Hippocampal formation (tissue), 2 donors: ENCODE measurements at regions not wholly inside any gene's neighbourhood (a gene's known extent, or its start where the extent isn't known, plus 50 kb on each side); places are given as distances from the start of the nearest gene placed in this dataset.

Experiments used
- DNase-seq, 2 donors: peaks; one replicate each; lab custom pipeline; 2025; lab: John Stamatoyannopoulos, UW

DNA sequence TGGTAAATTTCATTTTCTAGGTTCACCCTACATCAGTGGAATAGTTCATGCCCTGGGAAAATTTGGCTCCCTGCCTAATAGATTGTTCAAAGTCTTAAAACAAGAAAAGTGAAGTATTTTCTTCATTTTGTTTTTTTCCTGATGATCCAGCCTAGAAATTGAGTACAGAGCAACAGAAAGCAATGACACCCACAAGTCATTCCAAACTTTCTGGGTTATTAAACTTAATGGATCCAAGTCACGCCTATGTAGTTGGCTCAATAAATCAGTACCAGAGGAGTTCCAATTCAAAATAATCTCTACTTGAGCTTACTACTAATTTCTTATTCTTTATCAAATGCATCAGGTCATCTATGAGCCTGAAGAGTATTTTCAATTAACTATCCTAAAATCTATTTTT lies 937.6 kb upstream of the SLIT2 start:
- DNase-seq: no peak

GRCh38 chr4:19309378-19309777 lies 942.3 kb upstream of the SLIT2 start:
- DNase-seq: no peak

- DNase-seq: no peak
Observed at GRCh38 chr4:19304028-19304427, 947.7 kb upstream of the SLIT2 start.

DNA sequence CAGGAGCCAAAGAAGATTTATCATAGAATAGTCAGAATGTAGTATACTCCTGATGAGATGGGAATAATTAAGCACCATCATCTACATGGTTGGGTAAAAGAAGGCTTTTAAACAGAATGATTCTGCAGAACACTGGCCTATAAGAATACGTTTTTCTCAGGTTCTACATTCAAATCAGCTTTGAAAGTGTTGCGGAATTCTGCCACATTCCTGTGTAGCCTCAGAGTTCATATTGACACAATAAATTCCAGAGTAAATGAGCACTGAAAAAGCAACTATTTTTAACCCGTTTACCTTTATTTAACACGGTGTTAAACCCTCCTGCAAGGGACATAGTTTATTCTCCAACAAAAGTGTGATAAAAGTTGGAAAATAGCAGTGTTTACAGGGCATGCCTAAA lies 950.2 kb upstream of the SLIT2 start:
- no peak for DNase-seq

DNA sequence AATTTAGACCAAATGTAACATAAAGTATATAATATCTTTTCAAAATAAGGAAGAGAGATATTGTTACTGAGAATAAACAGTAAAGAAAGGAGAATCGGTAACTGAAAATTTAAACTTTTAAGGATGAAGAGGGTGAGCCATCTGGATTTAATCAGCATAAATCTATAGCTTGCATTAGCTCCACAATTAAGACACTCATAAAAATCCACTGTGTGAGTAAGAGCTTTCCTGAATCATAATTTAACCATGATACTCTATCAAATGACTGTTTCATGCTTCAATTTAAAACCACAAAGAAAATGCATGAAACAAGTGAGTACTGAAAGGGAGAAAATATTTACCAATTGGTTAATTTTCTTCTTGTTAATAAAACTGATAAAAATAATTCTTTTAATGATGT lies 951.5 kb upstream of the SLIT2 start:
- no peak for DNase-seq

GRCh38 chr4:19298998-19299397 lies 952.7 kb upstream of the SLIT2 start:
- DNase-seq: no peak

- no peak for DNase-seq
Observed at GRCh38 chr4:19293781-19294180, 957.9 kb upstream of the SLIT2 start.

DNA sequence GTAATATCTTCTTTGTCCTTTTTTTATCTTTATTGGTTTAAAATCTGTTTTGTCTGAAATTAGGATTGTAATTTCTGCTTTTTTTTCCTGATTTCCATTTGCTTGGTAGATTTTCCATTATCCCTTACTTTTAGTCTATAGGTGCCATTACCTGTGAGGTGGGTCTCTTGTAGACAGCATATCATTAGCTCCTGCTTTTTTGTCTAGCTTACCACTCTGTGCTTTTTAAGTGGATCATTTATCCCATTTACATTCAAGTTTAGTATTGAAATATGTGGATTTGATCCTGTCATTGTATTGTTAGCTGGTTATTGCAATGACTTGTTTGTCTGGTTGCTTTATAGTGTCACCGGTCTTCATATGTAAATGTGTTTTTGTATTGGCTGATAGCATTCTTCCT lies 958.6 kb upstream of the SLIT2 start:
- DNase-seq: no peak

GRCh38 chr4:19286924-19287323 lies 964.8 kb upstream of the SLIT2 start:
- no peak for DNase-seq

DNA sequence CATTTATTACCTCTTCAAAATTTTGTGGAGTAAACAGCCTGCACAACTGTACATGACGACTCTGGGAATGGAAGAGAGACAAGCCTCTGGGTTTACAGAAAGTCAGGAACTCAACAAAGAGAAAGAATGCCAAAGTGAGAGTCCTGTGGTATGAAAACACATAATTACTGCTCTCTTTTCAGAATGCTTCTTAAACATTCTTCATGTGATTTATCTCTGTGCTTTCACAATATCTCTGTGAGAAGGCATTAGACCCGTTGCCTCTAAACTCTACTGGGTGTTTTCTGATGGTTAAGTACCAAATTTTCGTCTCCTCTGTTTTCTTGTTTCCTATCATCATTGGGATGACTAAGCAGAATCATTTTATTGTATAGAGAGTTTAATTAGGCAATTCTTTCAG lies 966.6 kb upstream of the SLIT2 start:
- no peak for DNase-seq

DNA sequence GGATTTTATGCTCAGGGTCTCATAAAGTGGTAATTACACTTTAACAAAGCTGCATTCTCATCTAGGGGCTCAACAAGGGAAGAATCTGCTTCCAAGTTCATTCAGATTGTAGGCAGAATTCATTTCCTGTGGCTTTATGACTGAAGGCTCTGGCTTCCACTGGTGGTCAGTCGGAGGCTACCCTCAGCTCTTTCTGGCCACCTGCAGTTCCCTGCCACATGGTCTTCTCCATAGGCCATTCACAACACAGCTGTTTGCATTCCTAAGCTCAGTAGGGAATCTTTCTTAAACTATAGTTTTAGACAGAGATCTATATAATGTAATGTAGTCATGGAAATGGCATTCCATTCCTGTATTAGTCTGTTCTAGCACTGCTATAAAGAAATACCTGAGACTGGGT lies 973.0 kb upstream of the SLIT2 start:
- no peak for DNase-seq

GRCh38 chr4:19266566-19266965 lies 985.1 kb upstream of the SLIT2 start:
- DNase-seq: no peak

DNA sequence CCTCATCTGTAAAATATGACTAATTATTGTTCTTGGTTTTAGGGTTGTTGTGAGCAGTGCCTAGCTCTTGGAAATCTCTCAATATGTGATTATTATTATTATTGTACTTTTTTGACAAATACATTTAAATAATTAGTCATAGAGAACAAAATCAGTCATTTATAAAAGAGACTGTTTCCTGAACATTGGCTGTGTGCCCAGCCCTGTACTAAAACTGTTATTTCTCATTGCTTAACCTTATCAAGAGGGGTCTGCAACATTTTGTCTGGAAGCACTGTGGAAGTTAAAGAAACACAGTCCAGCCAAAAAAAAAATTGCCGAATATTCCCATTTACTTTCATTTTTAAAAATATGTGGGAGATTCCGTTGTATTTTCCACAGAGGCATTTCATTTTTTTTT lies 989.2 kb upstream of the SLIT2 start:
- no peak for DNase-seq

DNA sequence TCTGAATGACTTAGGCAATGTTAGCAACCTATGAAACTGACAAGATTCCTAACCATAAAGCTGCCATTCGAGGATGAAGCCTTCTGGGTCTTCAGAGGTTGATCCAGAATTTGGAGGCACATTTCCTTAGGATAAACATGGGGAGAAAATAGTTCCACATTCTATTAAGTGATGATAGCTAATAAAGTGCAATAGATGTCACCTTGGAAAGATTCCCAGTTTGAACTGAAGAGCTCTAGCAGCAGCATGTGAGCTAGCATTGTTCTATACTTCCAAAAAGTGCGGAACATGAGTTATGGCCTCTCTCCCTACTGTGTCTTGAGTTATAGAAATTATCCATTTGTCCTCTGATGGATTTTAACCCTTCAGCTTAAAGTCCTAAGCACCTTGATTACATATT lies 991.4 kb upstream of the SLIT2 start:
- DNase-seq: no peak

DNA sequence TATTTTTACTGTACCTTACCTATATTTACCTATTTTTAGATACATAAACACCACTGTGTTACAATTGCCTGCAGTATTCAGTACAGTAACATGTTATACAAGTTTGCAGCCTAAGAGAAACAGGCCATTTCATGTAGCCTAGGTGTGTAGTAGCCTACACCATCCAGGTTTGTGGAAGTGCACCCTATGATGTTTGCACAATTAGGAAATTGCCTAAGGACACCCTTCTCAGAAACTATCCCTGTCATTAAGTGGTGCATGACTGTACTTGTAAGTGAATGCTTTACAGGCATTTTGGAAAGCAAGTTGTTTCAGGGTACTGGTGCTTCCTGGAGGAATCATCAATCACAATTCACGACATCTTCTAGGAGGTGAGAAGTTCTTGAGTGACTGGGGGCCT lies 991.8 kb upstream of the SLIT2 start:
- no peak for DNase-seq

DNA sequence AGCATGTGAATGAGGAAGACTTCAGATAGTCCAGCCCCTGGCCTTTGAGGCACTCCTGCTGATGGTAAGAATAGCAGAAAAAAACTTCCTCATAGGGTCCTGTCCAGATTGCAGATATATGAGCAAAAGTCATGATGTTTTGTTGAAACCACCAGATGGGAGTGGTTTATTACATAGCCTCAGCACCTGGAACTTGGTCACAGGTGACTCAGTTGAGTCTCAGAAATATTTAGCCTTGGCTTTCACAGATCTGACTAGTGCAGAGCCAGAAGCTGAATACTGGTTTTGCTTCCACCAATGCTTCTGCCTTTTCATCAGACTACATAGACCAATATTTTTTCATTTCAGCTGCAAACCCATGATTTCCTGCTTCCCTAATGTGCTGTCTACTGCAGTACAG lies 994.9 kb upstream of the SLIT2 start:
- DNase-seq: no peak

GRCh38 chr4:19254486-19254885 lies 997.2 kb upstream of the SLIT2 start:
- no peak for DNase-seq

DNA sequence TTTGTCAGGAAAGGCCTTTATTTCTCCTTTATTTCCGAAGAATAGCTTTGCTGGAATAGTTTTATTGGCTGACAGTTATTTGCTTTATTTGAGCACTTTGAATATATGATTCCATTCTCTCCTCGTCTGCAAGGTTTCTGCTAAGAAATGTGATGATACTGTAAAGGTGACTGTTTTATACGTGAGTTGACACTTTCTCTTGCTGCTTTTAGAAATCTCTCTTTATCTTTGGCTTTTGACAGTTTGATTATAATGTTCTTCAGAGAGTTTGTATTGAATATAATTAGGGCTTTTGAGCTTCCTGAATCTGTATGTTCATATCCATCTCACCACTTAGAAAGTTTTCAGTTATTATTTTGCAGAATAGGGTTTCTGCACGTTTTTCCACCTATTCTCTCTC lies 1003.7 kb upstream of the SLIT2 start:
- DNase-seq: no peak

DNA sequence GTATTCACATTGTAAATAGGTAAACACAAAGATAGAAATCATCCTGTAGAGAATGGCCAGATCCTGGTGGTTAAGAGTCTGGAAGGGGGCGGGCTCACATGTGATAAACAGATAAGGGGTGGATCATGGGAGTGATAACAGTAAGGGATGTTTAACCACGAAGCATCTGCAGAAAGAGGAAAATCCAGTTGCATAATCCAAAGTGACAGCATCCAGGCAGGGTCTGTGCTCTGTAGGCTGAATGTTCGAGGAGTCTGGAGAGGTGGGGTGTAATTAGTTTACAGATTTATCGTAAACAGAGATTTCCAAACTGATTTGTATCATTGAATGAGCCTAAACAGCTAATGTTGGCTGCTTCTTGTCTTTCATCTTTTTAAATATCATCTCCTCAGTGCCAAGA lies 1009.8 kb upstream of the SLIT2 start:
- DNase-seq: no peak

DNA sequence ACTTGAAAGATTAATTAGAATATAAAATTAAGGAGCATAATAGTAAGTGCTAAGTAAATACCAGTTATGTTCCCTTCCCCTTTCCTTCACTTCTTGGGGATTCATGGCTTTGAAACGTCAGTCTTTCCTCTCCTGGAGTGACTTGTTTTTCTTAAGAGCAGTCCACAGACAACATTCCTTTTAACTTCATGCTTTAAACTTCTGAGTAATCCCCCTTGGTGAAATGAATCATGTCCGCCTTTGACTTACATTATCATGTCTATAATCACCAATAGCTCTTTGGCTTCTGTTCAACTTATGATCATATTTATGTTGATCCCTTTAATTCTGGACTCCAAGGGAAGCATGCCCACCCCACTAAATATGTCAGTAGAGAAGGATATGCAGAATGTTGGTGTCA lies 1012.1 kb upstream of the SLIT2 start:
- no peak for DNase-seq

- DNase-seq: no peak
Observed at GRCh38 chr4:19236473-19236872, 1015.2 kb upstream of the SLIT2 start.

DNA sequence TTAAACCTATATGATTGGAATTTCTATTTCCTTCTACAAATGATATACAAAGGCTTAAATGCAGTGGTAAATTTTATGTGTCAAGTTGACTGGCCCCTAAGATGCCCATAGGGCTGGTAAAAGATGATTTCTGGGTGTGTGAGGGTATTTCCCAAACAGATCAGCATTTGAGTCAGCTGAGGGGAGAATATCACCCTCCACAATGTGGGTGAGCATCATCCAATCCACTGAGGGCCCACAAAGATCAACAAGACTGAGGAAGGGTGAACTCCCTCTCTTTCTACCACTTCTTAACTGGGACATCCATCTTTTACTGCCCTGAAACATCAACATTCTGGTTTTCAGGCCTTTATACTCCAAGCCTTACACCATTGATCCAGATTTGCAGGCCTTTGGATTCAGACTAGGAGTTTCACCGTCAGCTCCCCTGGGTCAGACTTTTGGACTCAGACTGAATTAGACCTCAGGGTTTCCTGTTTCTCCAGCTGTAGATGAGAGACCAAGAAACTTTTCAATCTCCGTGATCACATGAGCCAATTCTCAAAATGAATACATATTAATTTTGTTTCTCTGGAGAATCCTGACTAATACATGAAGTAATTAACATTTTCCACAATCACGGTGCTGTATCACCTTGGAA lies 1020.7 kb upstream of the SLIT2 start:
- DNase-seq: no peak

- DNase-seq: no peak
Observed at GRCh38 chr4:19227701-19228100, 1024.0 kb upstream of the SLIT2 start.

GRCh38 chr4:19224820-19225219 lies 1026.9 kb upstream of the SLIT2 start:
- peak in 1 of 2 donors; percentile 30 for DNase-seq

DNA sequence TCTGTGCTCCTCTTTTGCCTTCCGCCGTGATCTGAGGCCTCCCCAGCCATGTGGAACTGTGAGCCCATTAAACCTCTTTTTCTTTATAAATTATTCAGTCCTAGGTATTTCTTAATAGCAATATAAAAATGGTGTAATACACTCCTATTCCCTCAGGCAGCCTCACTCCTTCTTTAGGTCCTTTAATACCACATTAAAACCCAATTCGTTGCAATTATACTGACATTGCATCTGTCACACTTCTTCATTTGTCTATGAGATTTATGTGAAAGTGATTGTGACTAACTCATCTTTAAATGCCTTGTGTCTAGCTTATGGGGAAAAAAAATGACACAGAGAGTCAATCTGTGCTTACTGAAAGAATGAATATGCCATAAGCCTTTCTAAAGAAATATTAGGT lies 1035.2 kb upstream of the SLIT2 start:
- DNase-seq: no peak
